Ishikawa (cell line): ENCODE measurements at regions not wholly inside any gene's neighbourhood (a gene's known extent, or its start where the extent isn't known, plus 50 kb on each side); places are given as distances from the start of the nearest gene placed in this dataset.

Experiments used
- CEBPB ChIP-seq: IDR thresholded peaks from 2 replicates; pipeline ENCODE4 v1.6.1; 2012
- CREB1 ChIP-seq: IDR thresholded peaks from 2 replicates; pipeline ENCODE4 v1.6.1; 2012; ENCODE audit warnings: low read depth
- EP300 ChIP-seq: IDR thresholded peaks from 2 replicates; pipeline ENCODE4 v1.6.1; 2012; ENCODE audit warnings: borderline replicate concordance
- FOXM1 ChIP-seq: IDR thresholded peaks from 2 replicates; pipeline ENCODE4 v1.6.1; 2012; ENCODE audit warnings: low read depth, borderline replicate concordance
- NFIC ChIP-seq: IDR thresholded peaks from 2 replicates; pipeline ENCODE4 v1.6.1; 2012
- RAD21 ChIP-seq: IDR thresholded peaks from 2 replicates; pipeline ENCODE4 v1.6.1; 2012; ENCODE audit warnings: low read depth
- REST ChIP-seq: IDR thresholded peaks from 2 replicates; pipeline ENCODE4 v1.6.1; 2012; ENCODE audit warnings: low read depth, mild to moderate bottlenecking
- TAF1 ChIP-seq: IDR thresholded peaks from 2 replicates; pipeline ENCODE4 v1.6.1; 2012; ENCODE audit warnings: low read depth, mild to moderate bottlenecking
- YY1 ChIP-seq: IDR thresholded peaks from 2 replicates; pipeline ENCODE4 v1.6.1; 2012; ENCODE audit warnings: low read depth
- TF ChIP-seq, protein P1 (sequence below): IDR thresholded peaks from 2 replicates; pipeline ENCODE4 v1.6.1; 2012
- TF ChIP-seq, protein P2 (sequence below): IDR thresholded peaks from 2 replicates; pipeline ENCODE4 v1.6.1; 2012

GRCh38 chr7:93044147-93044810 lies 73.5 kb downstream of the SAMD9 start:
- no peak for TF ChIP-seq EP300
- TF ChIP-seq TAF1: no peak
- no peak for TF ChIP-seq FOXM1
- TF ChIP-seq CREB1: no peak
- TF ChIP-seq CEBPB: no peak
- no peak for TF ChIP-seq REST
- TF ChIP-seq YY1: no peak
- TF ChIP-seq NFIC: no peak
- TF ChIP-seq, protein P1, sequence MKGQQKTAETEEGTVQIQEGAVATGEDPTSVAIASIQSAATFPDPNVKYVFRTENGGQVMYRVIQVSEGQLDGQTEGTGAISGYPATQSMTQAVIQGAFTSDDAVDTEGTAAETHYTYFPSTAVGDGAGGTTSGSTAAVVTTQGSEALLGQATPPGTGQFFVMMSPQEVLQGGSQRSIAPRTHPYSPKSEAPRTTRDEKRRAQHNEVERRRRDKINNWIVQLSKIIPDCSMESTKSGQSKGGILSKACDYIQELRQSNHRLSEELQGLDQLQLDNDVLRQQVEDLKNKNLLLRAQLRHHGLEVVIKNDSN: no peak
- no peak for TF ChIP-seq RAD21
- TF ChIP-seq, protein P2, sequence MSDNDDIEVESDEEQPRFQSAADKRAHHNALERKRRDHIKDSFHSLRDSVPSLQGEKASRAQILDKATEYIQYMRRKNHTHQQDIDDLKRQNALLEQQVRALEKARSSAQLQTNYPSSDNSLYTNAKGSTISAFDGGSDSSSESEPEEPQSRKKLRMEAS: no peak
